HepG2 (cell line): ENCODE measurements at regions not wholly inside any gene's neighbourhood (a gene's known extent, or its start where the extent isn't known, plus 50 kb on each side); places are given as distances from the start of the nearest gene placed in this dataset.

Experiments used
- ASH2L ChIP-seq: fragments of 300-600, 200-600 bp; sonication (generic); IDR thresholded peaks from 2 replicates; pipeline ENCODE4 v1.7.0; 2017; ENCODE audit warnings: low read depth, mild to moderate bottlenecking, moderate library complexity, mixed read lengths, low read length; ENCODE audit not compliant: insufficient read length
- ELF1 ChIP-seq: sonication (generic); formaldehyde crosslinking; IDR thresholded peaks from 2 replicates; pipeline ENCODE4 v1.4.0; 2020; ENCODE audit warnings: missing genetic modification reagents
- HOXD1 ChIP-seq: sonication (generic); formaldehyde crosslinking; IDR thresholded peaks from 2 replicates; pipeline ENCODE4 v1.5.0; 2020; ENCODE audit warnings: missing genetic modification reagents
- KAT2B ChIP-seq: fragments of 150-350 bp; IDR thresholded peaks from 2 replicates; pipeline ENCODE4 v1.6.1; 2014; ENCODE audit warnings: low read depth, low read length, borderline replicate concordance
- RXRA ChIP-seq: sonication (generic); formaldehyde crosslinking; IDR thresholded peaks from 2 replicates; pipeline ENCODE4 v1.5.1; 2020; ENCODE audit warnings: missing genetic modification reagents
- U2AF1 ChIP-seq: fragments of 200-400 bp; formaldehyde crosslinking; optimal IDR thresholded peaks from 2 replicates; pipeline ENCODE3; 2017; ENCODE audit warnings: mild to moderate bottlenecking, low read depth, low read length
- ZNF101 ChIP-seq: sonication (generic); formaldehyde crosslinking; IDR thresholded peaks from 2 replicates; pipeline ENCODE4 v1.4.0; 2020; ENCODE audit warnings: mild to moderate bottlenecking, low read depth, missing genetic modification reagents, borderline replicate concordance
- ZNF264 ChIP-seq: sonication (generic); formaldehyde crosslinking; IDR thresholded peaks from 2 replicates; pipeline ENCODE4 v1.4.0; 2020; ENCODE audit warnings: missing genetic modification reagents
- ZNF30 ChIP-seq: sonication (generic); formaldehyde crosslinking; IDR thresholded peaks from 2 replicates; pipeline ENCODE4 v1.5.0; 2020; ENCODE audit warnings: mild to moderate bottlenecking, missing genetic modification reagents
- ZNF354B ChIP-seq: sonication (generic); formaldehyde crosslinking; IDR thresholded peaks from 2 replicates; pipeline ENCODE4 v1.8.0; 2022; ENCODE audit warnings: mild to moderate bottlenecking, missing genetic modification reagents
- ZNF713 ChIP-seq: sonication (generic); formaldehyde crosslinking; IDR thresholded peaks from 2 replicates; pipeline ENCODE4 v1.4.0; 2020; ENCODE audit warnings: mild to moderate bottlenecking, missing genetic modification reagents
- ZNF782 ChIP-seq: sonication (generic); formaldehyde crosslinking; IDR thresholded peaks from 2 replicates; pipeline ENCODE4 v1.4.0; 2020; ENCODE audit warnings: missing genetic modification reagents, mild to moderate bottlenecking, borderline replicate concordance
- ZNF883 ChIP-seq: sonication (generic); formaldehyde crosslinking; IDR thresholded peaks from 2 replicates; pipeline ENCODE4 v1.5.1; 2020; ENCODE audit warnings: mild to moderate bottlenecking, missing genetic modification reagents; ENCODE audit errors: not compliant biosample characterization
- TF ChIP-seq, protein P1 (sequence below): sonication (generic); formaldehyde crosslinking; IDR thresholded peaks from 2 replicates; pipeline ENCODE4 v1.5.0; 2020; ENCODE audit warnings: missing genetic modification reagents, mild to moderate bottlenecking, borderline replicate concordance
- TF ChIP-seq, protein P2 (sequence below): sonication (generic); formaldehyde crosslinking; IDR thresholded peaks from 2 replicates; pipeline ENCODE4 v1.9.0; 2021; ENCODE audit warnings: missing genetic modification reagents, mild to moderate bottlenecking, borderline replicate concordance
- TF ChIP-seq, protein P3 (sequence below): sonication (generic); formaldehyde crosslinking; IDR thresholded peaks from 2 replicates; pipeline ENCODE4 v1.8.0; 2022; ENCODE audit warnings: missing genetic modification reagents, mild to moderate bottlenecking, moderate library complexity, borderline replicate concordance
- TF ChIP-seq, protein P4 (sequence below): sonication (generic); formaldehyde crosslinking; IDR thresholded peaks from 2 replicates; pipeline ENCODE4 v1.4.0; 2020; ENCODE audit warnings: low read depth, missing genetic modification reagents
- TF ChIP-seq, protein P5 (sequence below): sonication (generic); formaldehyde crosslinking; conservative IDR thresholded peaks from 2 replicates; pipeline ENCODE4 v1.4.0; 2020; ENCODE audit warnings: missing genetic modification reagents

DNA sequence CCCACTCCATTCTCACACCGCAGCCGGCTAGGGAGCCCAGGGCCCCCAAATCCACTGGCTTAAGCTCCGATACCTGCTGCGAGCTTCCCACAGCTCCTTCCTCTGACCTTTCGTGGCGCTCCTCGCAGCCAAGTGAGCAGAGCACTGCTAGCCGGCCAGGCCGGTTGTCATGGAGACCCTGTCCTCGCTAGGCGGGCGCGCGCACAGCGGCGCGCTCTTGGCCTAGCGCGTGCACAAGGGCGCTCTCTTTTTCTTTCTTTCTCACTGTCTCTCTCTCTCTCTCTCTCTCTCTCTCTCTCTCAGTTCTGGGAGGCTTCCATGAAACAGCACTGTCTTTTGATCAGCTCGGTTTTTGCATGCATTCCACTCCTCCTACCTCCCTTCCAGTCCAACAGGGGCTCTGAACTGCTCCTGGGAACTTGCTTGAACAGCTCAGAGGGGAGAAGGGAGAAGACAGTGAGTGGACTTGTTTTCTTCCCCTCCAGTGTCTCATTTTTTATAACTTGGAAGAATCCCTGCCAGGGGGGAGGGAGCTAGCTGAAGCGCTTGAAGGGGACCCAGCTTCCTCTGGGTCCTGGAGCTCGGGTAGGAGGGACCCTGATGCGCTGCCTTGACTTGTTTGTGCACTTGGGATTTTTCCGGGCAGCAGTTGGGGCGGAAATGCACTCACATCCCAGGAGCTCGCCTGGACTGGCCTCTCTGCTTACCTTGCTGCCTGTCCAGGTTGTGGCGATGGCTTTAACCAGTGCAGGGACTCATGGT is 100.3 kb upstream of the AKIP1 start (continued):
- TF ChIP-seq RXRA (CRISPR knock-in tag) (0 out of 2 replicates have a peak, but pooled peaks have one; percentile 10), ZNF264 (CRISPR knock-in tag) (no peak), ZNF883 (CRISPR knock-in tag) (peak; percentile 54), HOXD1 (no peak), ZNF354B (no peak), U2AF1 (no peak), ZNF101 (CRISPR knock-in tag) (no peak), KAT2B (no peak), ELF1 (CRISPR knock-in tag) (peak; percentile 23; the same call in 1 of the 2 replicates), ZNF782 (CRISPR knock-in tag) (no peak), ZNF30 (CRISPR knock-in tag) (no peak), ZNF713 (no peak), ASH2L (peak; percentile 39)
- TF ChIP-seq, protein P1, sequence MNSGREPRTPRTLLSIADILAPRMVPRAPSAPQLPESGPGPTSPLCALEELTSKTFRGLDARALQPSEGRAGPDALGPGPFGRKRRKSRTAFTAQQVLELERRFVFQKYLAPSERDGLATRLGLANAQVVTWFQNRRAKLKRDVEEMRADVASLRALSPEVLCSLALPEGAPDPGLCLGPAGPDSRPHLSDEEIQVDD (CRISPR knock-in tag): no peak
- TF ChIP-seq, protein P2, sequence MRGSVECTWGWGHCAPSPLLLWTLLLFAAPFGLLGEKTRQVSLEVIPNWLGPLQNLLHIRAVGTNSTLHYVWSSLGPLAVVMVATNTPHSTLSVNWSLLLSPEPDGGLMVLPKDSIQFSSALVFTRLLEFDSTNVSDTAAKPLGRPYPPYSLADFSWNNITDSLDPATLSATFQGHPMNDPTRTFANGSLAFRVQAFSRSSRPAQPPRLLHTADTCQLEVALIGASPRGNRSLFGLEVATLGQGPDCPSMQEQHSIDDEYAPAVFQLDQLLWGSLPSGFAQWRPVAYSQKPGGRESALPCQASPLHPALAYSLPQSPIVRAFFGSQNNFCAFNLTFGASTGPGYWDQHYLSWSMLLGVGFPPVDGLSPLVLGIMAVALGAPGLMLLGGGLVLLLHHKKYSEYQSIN (CRISPR knock-in tag): no peak
- TF ChIP-seq, protein P3, sequence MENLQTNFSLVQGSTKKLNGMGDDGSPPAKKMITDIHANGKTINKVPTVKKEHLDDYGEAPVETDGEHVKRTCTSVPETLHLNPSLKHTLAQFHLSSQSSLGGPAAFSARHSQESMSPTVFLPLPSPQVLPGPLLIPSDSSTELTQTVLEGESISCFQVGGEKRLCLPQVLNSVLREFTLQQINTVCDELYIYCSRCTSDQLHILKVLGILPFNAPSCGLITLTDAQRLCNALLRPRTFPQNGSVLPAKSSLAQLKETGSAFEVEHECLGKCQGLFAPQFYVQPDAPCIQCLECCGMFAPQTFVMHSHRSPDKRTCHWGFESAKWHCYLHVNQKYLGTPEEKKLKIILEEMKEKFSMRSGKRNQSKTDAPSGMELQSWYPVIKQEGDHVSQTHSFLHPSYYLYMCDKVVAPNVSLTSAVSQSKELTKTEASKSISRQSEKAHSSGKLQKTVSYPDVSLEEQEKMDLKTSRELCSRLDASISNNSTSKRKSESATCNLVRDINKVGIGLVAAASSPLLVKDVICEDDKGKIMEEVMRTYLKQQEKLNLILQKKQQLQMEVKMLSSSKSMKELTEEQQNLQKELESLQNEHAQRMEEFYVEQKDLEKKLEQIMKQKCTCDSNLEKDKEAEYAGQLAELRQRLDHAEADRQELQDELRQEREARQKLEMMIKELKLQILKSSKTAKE: no peak
- TF ChIP-seq, protein P4, sequence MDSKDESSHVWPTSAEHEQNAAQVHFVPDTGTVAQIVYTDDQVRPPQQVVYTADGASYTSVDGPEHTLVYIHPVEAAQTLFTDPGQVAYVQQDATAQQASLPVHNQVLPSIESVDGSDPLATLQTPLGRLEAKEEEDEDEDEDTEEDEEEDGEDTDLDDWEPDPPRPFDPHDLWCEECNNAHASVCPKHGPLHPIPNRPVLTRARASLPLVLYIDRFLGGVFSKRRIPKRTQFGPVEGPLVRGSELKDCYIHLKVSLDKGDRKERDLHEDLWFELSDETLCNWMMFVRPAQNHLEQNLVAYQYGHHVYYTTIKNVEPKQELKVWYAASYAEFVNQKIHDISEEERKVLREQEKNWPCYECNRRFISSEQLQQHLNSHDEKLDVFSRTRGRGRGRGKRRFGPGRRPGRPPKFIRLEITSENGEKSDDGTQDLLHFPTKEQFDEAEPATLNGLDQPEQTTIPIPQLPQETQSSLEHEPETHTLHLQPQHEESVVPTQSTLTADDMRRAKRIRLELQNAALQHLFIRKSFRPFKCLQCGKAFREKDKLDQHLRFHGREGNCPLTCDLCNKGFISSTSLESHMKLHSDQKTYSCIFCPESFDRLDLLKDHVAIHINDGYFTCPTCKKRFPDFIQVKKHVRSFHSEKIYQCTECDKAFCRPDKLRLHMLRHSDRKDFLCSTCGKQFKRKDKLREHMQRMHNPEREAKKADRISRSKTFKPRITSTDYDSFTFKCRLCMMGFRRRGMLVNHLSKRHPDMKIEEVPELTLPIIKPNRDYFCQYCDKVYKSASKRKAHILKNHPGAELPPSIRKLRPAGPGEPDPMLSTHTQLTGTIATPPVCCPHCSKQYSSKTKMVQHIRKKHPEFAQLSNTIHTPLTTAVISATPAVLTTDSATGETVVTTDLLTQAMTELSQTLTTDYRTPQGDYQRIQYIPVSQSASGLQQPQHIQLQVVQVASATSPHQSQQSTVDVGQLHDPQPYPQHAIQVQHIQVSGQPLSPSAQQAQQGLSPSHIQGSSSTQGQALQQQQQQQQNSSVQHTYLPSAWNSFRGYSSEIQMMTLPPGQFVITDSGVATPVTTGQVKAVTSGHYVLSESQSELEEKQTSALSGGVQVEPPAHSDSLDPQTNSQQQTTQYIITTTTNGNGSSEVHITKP (CRISPR knock-in tag): no peak
- TF ChIP-seq, protein P5, sequence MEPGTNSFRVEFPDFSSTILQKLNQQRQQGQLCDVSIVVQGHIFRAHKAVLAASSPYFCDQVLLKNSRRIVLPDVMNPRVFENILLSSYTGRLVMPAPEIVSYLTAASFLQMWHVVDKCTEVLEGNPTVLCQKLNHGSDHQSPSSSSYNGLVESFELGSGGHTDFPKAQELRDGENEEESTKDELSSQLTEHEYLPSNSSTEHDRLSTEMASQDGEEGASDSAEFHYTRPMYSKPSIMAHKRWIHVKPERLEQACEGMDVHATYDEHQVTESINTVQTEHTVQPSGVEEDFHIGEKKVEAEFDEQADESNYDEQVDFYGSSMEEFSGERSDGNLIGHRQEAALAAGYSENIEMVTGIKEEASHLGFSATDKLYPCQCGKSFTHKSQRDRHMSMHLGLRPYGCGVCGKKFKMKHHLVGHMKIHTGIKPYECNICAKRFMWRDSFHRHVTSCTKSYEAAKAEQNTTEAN (CRISPR knock-in tag): no peak
